Testis (tissue), 2 donors: ENCODE measurements at regions not wholly inside any gene's neighbourhood (a gene's known extent, or its start where the extent isn't known, plus 50 kb on each side); places are given as distances from the start of the nearest gene placed in this dataset.

Source experiments
- POLR2A ChIP-seq: fragments of 450-650 bp; IDR thresholded peaks from one replicate; pipeline ENCODE4 v1.6.1; 2017; ENCODE audit warnings: antibody characterized with exemption, mild to moderate bottlenecking, moderate library complexity
- TF ChIP-seq, protein P1 (sequence below), 3 experiments: fragments of 450-650 bp in 2 of 3; fragments of 200-600 bp in 1 of 3; sonication (generic) in 1 of 3; IDR thresholded peaks; one replicate each; pipeline ENCODE4 v1.5.1; 2016 to 2019; ENCODE audit warnings: antibody characterized with exemption in 3 of 3, mild to moderate bottlenecking in 2 of 3, moderate library complexity in 1 of 3

- no peak for TF ChIP-seq POLR2A
- TF ChIP-seq, protein P1, sequence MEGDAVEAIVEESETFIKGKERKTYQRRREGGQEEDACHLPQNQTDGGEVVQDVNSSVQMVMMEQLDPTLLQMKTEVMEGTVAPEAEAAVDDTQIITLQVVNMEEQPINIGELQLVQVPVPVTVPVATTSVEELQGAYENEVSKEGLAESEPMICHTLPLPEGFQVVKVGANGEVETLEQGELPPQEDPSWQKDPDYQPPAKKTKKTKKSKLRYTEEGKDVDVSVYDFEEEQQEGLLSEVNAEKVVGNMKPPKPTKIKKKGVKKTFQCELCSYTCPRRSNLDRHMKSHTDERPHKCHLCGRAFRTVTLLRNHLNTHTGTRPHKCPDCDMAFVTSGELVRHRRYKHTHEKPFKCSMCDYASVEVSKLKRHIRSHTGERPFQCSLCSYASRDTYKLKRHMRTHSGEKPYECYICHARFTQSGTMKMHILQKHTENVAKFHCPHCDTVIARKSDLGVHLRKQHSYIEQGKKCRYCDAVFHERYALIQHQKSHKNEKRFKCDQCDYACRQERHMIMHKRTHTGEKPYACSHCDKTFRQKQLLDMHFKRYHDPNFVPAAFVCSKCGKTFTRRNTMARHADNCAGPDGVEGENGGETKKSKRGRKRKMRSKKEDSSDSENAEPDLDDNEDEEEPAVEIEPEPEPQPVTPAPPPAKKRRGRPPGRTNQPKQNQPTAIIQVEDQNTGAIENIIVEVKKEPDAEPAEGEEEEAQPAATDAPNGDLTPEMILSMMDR (IDR thresholded peaks at IDR 0.05): no peak
Observed at GRCh38 chr10:9081961-9082360, 1027.5 kb downstream of the GATA3 start.
